ENCODE measurements at regions not wholly inside any gene's neighbourhood (a gene's known extent, or its start where the extent isn't known, plus 50 kb on each side); places are given as distances from the start of the nearest gene placed in this dataset.
"Not testable (repeated sequence)": the region's sequence is repeated elsewhere in the genome, so short reads cannot be mapped to it uniquely, and the experiment has no call there.

- no peak for DNase-seq
Measured at GRCh38 chr11:24093375-24093774, 403.5 kb upstream of the LUZP2 start.

DNA sequence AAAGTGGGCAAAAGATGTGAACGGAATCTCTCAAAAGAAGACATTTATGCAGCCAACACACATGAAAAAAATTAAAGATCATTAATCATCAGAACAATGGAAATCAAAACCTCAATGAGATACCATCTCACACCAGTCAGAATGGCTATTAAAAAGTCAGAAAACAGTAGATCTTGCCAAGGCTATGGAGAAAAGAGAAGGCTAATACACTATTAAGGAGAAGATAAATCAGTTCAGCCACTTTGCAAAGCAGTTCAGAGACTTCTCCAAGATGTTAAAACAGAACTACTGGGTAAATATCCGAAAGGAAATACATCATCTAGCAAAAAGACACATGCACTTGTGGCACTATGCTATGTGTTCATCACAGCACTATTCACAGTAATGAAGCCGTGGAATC is 388.2 kb upstream of the LUZP2 start:
- DNase-seq = no peak

DNA sequence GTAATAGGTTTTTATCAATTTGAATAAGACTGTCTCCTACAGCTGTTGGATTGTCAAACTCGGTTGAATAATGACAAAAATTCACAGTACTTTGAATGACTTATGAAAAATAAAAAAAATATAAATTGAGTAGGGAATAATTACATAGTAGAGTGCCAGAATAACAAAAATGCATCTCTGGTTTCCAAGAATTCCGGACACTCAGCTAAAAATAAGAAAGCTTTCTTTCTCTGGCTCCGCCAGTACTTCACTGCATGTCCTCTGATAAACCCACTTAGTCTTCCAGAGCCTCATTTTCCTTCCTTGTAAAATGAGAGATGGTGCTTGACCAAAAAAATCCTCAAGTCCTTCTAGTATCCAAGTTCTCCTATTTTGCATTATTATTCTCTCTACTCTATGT is 374.6 kb upstream of the LUZP2 start:
- DNase-seq = no peak

GRCh38 chr11:24124876-24125275 is 372.0 kb upstream of the LUZP2 start:
- no peak for DNase-seq

DNA sequence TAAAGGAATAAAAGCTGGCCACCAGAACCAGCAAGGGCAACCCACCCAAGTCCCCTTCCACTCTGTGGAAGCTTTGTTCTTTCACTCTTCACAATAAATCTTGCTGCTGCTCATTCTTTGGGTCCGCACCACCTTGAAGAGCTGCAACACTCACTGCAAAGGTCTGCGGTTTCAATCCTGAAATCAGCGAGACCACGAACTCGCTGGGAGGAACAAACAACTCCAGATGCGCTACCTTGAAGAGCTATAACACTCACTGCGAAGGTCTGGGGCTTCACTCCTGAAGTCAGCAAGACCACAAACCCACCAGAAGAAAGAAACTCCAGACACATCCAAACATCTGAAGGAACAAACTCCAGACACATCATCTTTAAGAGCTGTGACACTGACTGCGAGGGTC is 365.2 kb upstream of the LUZP2 start:
- no peak for DNase-seq

DNA sequence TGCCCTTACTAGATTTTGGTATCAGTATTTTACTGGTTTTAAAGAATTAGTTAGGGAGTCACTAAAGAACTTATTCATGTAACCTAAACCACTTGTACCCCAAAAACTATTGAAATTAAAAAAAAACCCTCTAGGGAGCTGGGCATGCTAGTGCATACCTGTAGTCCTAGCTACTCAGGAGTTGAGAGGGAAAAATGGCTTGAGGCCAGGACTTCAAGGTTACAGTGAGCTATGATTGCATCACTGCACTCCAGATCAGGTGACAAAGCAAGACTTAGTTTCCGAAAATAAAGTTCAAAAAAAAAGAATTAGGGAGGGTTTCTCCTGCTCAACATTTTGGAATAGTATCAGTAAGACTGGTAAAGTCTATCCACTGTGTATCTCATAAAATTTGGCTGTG is 364.4 kb upstream of the LUZP2 start:
- DNase-seq = no peak

- no peak for DNase-seq
Measured at GRCh38 chr11:24134879-24135589, 361.8 kb upstream of the LUZP2 start.

- DNase-seq = no peak
Measured at GRCh38 chr11:24142062-24142461, 354.8 kb upstream of the LUZP2 start.

GRCh38 chr11:24145411-24145810 is 351.4 kb upstream of the LUZP2 start:
- DNase-seq = no peak

- no peak for DNase-seq
Measured at GRCh38 chr11:24153337-24153736, 343.5 kb upstream of the LUZP2 start.

GRCh38 chr11:24155792-24156191 is 341.1 kb upstream of the LUZP2 start:
- DNase-seq = no peak

DNA sequence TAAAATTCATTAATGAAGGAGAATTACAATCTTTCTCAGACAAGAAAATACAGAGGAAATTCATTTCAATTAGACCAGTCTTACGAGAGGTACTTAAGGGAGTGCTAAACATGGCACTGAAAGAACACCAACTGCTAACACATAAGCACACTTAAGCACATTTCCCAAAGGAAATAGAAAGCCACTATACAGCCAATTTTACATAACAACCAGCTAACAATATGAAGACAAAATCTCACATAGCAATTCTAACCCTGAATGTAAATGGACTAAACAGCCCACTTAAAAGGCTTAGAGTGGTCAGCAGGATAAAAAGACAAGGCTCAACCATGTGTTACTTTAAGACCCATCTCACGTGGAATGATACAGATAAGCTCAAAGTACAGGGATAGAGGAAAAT is 339.5 kb upstream of the LUZP2 start:
- no peak for DNase-seq

- no peak for DNase-seq
Measured at GRCh38 chr11:24161587-24161986, 335.3 kb upstream of the LUZP2 start.

DNA sequence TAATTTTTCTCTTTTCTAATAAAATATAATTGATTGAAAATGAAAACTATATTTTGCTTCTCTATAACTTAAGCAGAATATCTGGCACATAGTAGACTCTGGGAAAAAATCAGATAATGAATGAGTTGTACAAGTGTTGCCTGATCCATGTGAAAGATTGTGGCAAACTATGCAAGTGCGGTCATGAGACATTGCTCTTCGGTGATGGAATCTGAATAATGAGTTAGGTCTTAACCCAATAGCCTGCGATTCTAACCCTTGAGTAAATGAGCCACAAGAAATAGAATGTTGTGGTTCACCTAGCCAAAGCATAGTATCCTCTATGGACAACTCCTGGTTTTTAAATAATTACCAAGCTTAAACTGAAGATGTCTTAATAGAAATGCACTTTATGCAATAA is 333.7 kb upstream of the LUZP2 start:
- DNase-seq = no peak

DNA sequence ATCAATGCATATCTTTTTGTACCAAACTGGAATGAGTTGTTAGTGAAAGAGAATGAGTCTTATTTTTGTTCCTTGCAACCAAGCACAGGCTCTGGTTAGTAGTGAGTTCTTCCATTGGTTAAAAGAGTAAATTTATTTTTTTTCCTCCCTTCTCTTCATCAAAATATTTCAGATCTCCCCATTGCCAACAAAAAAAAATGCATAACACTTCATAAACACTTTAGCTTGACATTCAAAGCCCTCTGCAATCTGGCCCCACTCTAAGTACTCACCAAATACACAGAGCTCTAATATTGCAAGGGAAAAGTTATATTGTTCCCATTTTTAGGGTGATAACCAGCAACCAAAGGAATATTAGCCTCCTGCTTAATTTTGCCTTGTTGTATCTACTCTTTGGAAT is 333.0 kb upstream of the LUZP2 start:
- DNase-seq = no peak

DNA sequence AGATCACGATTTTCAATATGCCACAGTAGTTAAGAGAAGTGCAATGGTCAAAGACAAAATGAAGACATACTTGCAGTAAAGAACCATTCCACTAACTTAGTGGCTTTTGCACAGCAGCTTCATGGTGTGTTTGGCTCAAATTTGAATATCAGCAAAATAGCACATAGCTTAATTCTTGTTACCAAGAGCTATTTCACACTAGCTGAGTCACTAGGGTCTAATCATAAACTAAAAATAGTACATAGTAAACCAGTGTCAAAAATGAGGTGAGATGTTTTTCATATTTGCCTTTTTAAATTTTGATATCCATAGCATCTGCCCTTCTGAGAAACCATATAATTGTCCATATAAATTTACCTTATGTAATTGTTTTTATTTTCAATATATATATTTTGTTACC is 325.0 kb upstream of the LUZP2 start:
- DNase-seq = no peak

DNA sequence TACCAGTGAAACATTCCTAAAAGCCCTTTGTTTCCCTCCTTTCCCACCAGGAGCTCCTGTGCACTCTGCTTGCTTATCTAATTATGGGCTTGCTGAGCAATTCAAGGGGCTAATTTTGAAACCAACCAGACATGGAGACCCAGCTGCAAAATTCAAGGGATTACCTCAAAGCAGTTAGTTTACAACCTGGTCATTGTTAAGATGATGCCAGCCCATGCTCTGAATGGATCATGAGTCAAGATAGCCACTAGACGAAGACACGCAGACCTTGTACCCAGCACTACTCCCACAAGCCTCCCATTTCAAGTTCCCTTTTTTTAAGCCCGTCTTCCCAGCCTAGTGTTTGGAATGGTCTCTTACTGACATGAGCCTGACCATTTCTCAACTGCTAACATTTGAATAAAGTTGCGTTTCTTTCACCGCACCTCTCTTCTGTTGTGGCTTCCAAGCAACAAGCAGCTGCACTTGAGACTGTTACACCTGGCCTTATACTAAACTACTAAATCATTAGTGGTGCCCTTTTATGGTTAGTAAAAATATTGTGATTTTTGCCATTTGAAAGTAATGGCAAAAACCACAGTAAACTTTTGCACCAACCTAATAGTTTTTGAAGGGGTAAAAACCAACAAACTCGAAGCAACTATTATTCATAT is 315.3 kb upstream of the LUZP2 start:
- DNase-seq = no peak

GRCh38 chr11:24185535-24185934 is 311.3 kb upstream of the LUZP2 start:
- DNase-seq = not testable (repeated sequence)

DNA sequence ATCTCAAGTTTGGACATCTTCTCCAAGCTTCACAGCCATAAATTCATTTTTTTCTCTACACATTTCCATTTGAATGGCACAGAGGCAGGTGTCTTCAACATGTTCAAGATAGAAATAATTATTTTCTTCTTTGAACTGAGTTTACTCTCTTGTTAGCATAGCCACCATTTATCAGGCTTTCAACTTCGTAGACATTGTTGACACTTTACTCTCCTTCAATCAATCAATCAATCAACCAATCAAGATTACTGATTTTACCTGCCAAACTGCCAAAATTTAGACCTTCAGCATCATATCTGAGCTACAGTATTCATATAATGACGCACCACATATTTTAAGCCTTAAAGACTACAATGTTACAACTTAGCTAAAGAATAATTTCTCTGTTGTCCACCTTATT is 300.1 kb upstream of the LUZP2 start:
- no peak for DNase-seq

DNA sequence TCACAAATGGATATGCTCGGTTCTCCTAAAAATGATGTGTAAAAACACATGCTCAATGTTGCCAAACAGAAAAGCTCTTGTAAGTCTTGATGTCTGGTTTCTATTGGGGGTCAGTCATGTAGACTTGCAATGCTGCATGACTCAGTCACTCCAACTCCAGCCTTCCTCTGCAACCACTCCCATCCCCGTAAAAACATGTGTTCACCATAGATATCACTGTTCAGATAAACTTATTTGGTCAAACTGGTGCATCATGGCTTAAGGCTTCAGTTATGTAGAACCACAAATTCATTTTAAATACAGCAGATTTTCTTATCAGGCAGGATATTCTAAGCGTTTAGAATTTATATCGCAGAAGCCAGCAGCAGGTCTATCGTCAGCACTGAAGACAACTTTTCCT is 298.4 kb upstream of the LUZP2 start:
- DNase-seq = no peak

DNA sequence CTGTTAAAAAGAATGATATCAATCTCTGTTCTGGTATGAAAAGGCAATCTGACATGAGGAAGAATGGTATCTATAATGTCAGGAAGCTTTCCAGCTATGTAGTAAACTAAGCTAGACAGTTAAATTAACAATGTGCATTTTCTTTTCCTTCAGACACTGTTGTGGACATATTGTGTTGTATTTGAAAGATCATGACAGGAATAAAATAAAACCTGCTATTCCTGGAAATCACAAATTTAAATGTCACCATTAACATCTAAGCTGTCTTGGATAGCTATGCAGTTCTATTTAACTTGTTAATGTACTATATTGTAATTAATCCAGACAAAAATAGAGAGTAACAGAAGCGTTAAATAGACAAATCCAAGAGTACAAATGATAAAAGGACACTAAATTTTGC is 297.4 kb upstream of the LUZP2 start:
- no peak for DNase-seq

- DNase-seq = no peak
Measured at GRCh38 chr11:24206030-24206429, 290.8 kb upstream of the LUZP2 start.

- no peak for DNase-seq
Measured at GRCh38 chr11:24206511-24206910, 290.3 kb upstream of the LUZP2 start.

- DNase-seq = no peak
Measured at GRCh38 chr11:24216488-24216887, 280.4 kb upstream of the LUZP2 start.

DNA sequence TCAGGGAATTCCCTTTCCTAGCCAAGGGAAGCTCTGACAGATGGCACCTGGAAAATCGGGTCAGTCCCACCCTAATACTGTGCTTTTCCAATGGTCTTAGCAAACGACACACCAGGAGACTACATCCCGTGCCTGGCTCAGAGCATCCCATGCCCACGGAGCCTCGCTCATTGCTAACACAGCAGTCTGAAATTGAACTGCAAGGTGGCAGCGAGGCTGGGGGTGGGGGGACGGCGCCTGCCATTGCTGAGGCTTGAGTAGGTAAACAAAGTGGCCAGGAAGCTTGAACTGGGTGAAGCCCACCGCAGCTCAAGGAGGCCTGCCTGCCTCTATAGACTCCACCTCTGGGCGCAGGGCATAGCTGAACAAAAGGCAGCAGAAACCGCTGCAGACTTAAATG is 279.5 kb upstream of the LUZP2 start:
- DNase-seq = not testable (repeated sequence)
